OCI-LY1 (cell line): ENCODE measurements at regions not wholly inside any gene's neighbourhood (a gene's known extent, or its start where the extent isn't known, plus 50 kb on each side); places are given as distances from the start of the nearest gene placed in this dataset.

Experiments
- H2AFZ ChIP-seq: fragments of 200-600 bp; sonication (generic), shearing (Covaris generic); 2 replicates; pipeline ENCODE4 v1.6.0; 2014; ENCODE audit warnings: antibody characterized with exemption, mild to moderate bottlenecking, low read length
- H3F3A ChIP-seq: fragments of 200-600 bp; sonication (generic), shearing (Covaris generic); 2 replicates; pipeline ENCODE4 v1.6.0; 2014; ENCODE audit warnings: mild to moderate bottlenecking, antibody characterized with exemption, low read length, moderate library complexity; ENCODE audit not compliant: insufficient read depth
- H3K27ac ChIP-seq: fragments of 200-600 bp; sonication (generic); 2 replicates; pipeline ENCODE4 v1.5.1; 2014; ENCODE audit warnings: low read length, mixed run types, mild to moderate bottlenecking, low read depth; ENCODE audit not compliant: poor library complexity, severe bottlenecking
- H3K27me3 ChIP-seq: fragments of 200-600 bp; sonication (generic); 2 replicates; pipeline ENCODE4 v1.6.0; 2014; ENCODE audit warnings: antibody characterized with exemption, mild to moderate bottlenecking, low read length, moderate library complexity; ENCODE audit not compliant: insufficient read depth
- H3K36me3 ChIP-seq: fragments of 200-600 bp; sonication (generic); 2 replicates; pipeline ENCODE4 v1.6.1; 2014; ENCODE audit warnings: mild to moderate bottlenecking, antibody characterized with exemption, low read length, moderate library complexity, mixed read lengths; ENCODE audit not compliant: insufficient read depth
- H3K4me1 ChIP-seq: fragments of 200-600 bp; sonication (generic); 2 replicates; pipeline ENCODE4 v1.5.1; 2014; ENCODE audit warnings: mild to moderate bottlenecking, low read length, moderate library complexity; ENCODE audit not compliant: insufficient read depth, severe bottlenecking
- H3K4me2 ChIP-seq: fragments of 200-600 bp; sonication (generic), shearing (Covaris generic); 2 replicates; pipeline ENCODE4 v1.6.1; 2014; ENCODE audit warnings: low read length
- H3K4me3 ChIP-seq: fragments of 200-600 bp; sonication (generic); 2 replicates; pipeline ENCODE4 v1.5.1; 2014; ENCODE audit warnings: low read length, low read depth, mild to moderate bottlenecking, mixed read lengths; ENCODE audit not compliant: poor library complexity, severe bottlenecking
- H3K79me2 ChIP-seq: fragments of 200-600 bp; shearing (Covaris generic); 2 replicates; pipeline ENCODE4 v1.6.1; 2016; ENCODE audit warnings: mixed run types, low read length, mixed read lengths; ENCODE audit not compliant: insufficient read depth
- H3K9ac ChIP-seq: fragments of 200-600 bp; sonication (generic), shearing (Covaris generic); 2 replicates; pipeline ENCODE4 v1.6.1; 2014; ENCODE audit warnings: mild to moderate bottlenecking, low read length, mixed read lengths
- H3K9me2 ChIP-seq: fragments of 200-600 bp; sonication (generic), shearing (Covaris generic); 2 replicates; pipeline ENCODE4 v1.6.1; 2014; ENCODE audit warnings: low read depth, mild to moderate bottlenecking, low read length, mixed read lengths
- H3K9me3 ChIP-seq: fragments of 200-600 bp; shearing (Covaris generic); 2 replicates; pipeline ENCODE4 v1.6.1; 2014; ENCODE audit warnings: low read length, mixed read lengths
- H4K20me1 ChIP-seq: fragments of 200-600 bp; sonication (generic), shearing (Covaris generic); 2 replicates; pipeline ENCODE4 v1.6.0; 2016; ENCODE audit warnings: mild to moderate bottlenecking, low read length; ENCODE audit not compliant: insufficient read depth
- EZH2 ChIP-seq: fragments of 200-600 bp; sonication (generic), shearing (Covaris generic); IDR thresholded peaks from 2 replicates; pipeline ENCODE4 v1.8.0; 2017; ENCODE audit warnings: borderline replicate concordance, mixed run types, mild to moderate bottlenecking, antibody characterized with exemption, low read length, moderate library complexity, mixed read lengths
- TF ChIP-seq, protein P1 (sequence below): fragments of 200-600 bp; sonication (generic), shearing (Covaris generic); IDR thresholded peaks from 2 replicates; pipeline ENCODE4 v1.5.1; 2017; ENCODE audit warnings: mild to moderate bottlenecking, antibody characterized with exemption, low read length, moderate library complexity, mixed read lengths

DNA sequence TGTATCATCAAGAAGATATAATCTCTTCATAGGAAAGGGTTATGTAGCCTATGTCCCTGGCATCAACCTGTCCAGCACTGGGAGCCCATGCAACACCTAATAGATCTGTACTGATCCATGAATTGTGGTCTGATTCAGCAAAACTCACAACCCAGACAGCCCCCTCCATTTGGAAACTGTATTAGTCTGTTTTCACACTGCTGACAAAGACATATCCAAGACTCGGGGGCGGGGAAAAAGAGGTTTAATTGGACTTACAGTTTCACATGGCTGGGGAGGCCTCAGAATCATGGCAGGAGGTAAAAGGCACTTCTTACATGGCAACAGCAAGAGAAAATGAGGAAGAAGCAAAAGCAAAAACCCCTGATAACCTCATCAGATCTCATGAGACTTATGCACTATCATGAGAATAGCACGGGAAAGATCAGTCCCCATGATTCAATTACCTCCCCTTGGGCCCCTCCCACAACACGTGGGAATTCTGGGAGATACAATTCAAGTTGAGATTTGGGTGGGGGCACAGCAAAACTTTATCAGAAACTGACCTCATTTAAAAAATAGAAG lies 83.3 kb downstream of the TRIM42 start:
- Histone ChIP-seq H2AFZ (no peak overlapping the region), H3K9me3 (no peaks in the 10 kb centered on the region), H3K27ac (no peak overlapping the region), H3K27me3 (no peaks in the 10 kb centered on the region), H4K20me1 (no peaks in the 10 kb centered on the region), H3K9ac (no peak overlapping the region), H3K4me3 (no peak overlapping the region), H3K9me2 (no peaks in the 10 kb centered on the region), H3F3A (no peaks in the 10 kb centered on the region), H3K4me2 (no peak overlapping the region), H3K79me2 (no peaks in the 10 kb centered on the region), H3K4me1 (peaks cover 19% of the 10 kb centered on the region), H3K36me3 (no peaks in the 10 kb centered on the region)
- TF ChIP-seq EZH2: no peak
- TF ChIP-seq, protein P1, sequence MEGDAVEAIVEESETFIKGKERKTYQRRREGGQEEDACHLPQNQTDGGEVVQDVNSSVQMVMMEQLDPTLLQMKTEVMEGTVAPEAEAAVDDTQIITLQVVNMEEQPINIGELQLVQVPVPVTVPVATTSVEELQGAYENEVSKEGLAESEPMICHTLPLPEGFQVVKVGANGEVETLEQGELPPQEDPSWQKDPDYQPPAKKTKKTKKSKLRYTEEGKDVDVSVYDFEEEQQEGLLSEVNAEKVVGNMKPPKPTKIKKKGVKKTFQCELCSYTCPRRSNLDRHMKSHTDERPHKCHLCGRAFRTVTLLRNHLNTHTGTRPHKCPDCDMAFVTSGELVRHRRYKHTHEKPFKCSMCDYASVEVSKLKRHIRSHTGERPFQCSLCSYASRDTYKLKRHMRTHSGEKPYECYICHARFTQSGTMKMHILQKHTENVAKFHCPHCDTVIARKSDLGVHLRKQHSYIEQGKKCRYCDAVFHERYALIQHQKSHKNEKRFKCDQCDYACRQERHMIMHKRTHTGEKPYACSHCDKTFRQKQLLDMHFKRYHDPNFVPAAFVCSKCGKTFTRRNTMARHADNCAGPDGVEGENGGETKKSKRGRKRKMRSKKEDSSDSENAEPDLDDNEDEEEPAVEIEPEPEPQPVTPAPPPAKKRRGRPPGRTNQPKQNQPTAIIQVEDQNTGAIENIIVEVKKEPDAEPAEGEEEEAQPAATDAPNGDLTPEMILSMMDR: no peak

DNA sequence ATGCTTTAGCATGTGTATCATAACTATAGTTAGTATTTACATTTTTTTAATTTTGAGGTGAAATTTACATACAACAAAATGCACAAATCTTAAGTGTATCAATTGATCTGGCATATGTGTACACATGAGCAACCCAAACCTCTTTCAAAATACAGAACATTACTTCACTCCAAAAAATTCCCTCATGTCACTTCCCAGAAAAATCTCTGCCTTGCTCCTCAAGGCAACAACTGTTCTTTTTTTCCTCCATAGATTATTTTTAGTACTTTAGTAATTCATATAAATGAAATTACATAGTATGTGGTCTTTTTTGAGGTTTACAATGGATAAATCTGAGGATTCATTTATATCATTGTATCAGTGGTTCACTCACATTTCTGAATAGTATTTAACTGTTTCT lies 84.9 kb downstream of the TRIM42 start:
- Histone ChIP-seq H3K27me3 (no peaks in the 10 kb centered on the region), H3K4me2 (no peak overlapping the region), H3K9me2 (no peaks in the 10 kb centered on the region), H3F3A (no peaks in the 10 kb centered on the region), H3K4me1 (peaks cover 6% of the 10 kb centered on the region), H3K36me3 (no peaks in the 10 kb centered on the region), H3K27ac (no peak overlapping the region), H4K20me1 (no peaks in the 10 kb centered on the region), H3K9me3 (no peaks in the 10 kb centered on the region), H3K79me2 (no peaks in the 10 kb centered on the region), H3K9ac (no peak overlapping the region), H2AFZ (no peak overlapping the region), H3K4me3 (no peak overlapping the region)
- TF ChIP-seq EZH2: no peak
- TF ChIP-seq, protein P1: no peak

- no peaks in the 10 kb centered on the region for H3K9me2 ChIP-seq
- peaks cover 6% of the 10 kb centered on the region for H3K4me1 ChIP-seq
- H3K36me3 ChIP-seq: no peaks in the 10 kb centered on the region
- no peaks in the 10 kb centered on the region for H3K79me2 ChIP-seq
- no peak for TF ChIP-seq EZH2
- TF ChIP-seq, protein P1: no peak
- no peak overlapping the region for H2AFZ ChIP-seq
- no peaks in the 10 kb centered on the region for H4K20me1 ChIP-seq
- H3K9me3 ChIP-seq: no peaks in the 10 kb centered on the region
- H3K27ac ChIP-seq: no peak overlapping the region
- no peak overlapping the region for H3K4me2 ChIP-seq
- H3F3A ChIP-seq: no peaks in the 10 kb centered on the region
- no peak overlapping the region for H3K4me3 ChIP-seq
- no peak overlapping the region for H3K9ac ChIP-seq
- H3K27me3 ChIP-seq: no peaks in the 10 kb centered on the region
Measured at GRCh38 chr3:140763532-140763931, 85.7 kb downstream of the TRIM42 start.
